ENCODE measurements at regions not wholly inside any gene's neighbourhood (a gene's known extent, or its start where the extent isn't known, plus 50 kb on each side); places are given as distances from the start of the nearest gene placed in this dataset.
A peak's percentile ranks its signal among the peaks of the same experiment; 100 is the strongest.

DNA sequence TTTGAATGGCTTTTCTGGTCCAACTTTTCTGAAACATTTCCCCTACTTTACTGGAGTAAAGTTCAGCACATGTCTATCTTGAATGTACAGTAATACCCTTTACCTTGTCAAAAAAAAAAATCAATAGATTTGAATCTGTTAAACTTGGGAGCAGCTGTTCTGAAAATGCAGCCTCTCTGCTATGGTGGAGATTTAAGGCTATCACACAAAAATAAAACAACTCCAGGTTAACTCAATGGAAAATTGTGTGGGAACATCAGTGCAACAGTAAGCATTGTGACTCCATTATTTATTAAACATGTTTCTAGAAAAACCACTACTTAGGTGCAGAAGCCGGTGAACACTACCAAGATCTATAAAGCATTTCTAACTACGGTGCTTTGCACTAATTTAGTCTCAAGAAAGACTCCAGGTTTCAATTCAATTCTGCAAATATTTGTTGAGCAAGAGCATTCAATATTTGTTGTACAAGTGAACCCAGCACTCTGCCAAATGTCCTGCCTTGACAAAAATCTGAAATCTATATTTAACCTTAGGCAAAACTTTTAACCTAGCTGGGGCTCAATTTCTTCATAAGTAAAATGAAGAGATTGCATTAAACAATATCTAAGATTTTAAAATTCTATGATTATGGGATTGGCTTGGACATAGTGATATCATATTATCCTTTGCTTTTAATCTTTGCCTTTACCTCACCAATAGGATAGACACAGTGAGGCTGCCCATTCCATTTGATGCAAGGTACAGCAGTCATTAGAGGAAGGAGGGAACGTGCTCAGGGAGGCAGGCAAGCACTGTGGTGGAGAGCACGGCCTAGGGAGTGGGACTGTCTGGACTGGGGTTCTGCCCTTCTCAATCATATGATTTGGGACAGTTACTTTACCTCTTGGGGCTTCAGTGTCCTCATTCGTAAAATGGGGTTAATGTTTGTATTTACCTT is 155.2 kb downstream of the KITLG start:
- Histone ChIP-seq H3K9me3 (ENCODE audit: control insufficient read depth in 2 of 2, low read length in 2 of 2) (no peaks in the 10 kb centered on the region), H3K27me3 (ENCODE audit: control insufficient read depth, insufficient read depth, low read length) (no peaks in the 10 kb centered on the region), H3K4me1 (ENCODE audit: control insufficient read depth, insufficient read depth, low read length, poor library complexity, severe bottlenecking) (no peaks in the 10 kb centered on the region), H3K36me3 (ENCODE audit: control insufficient read depth, insufficient read depth, low read length) (no peaks in the 10 kb centered on the region), H3K4me3 (ENCODE audit: low read depth, low read length) (no peak overlapping the region), H3K27ac (ENCODE audit: insufficient read depth, low read length, poor library complexity, severe bottlenecking) (no peak overlapping the region)
- H3K4me1 Mint-ChIP-seq: no peaks in the 10 kb centered on the region
- no peaks in the 10 kb centered on the region for H3K36me3 Mint-ChIP-seq
- no peak overlapping the region for H3K4me3 Mint-ChIP-seq
- DNase-seq: no peak
- peaks cover 0 to 8% (median 0%) of the 10 kb centered on the region in 7 donors for H3K9me3 Mint-ChIP-seq
- peaks cover 6% of the 10 kb centered on the region for H3K27me3 Mint-ChIP-seq
- no peak for ATAC-seq (ENCODE audit: low read depth in 2 of 2)
- no peak overlapping the region for H3K27ac Mint-ChIP-seq

DNA sequence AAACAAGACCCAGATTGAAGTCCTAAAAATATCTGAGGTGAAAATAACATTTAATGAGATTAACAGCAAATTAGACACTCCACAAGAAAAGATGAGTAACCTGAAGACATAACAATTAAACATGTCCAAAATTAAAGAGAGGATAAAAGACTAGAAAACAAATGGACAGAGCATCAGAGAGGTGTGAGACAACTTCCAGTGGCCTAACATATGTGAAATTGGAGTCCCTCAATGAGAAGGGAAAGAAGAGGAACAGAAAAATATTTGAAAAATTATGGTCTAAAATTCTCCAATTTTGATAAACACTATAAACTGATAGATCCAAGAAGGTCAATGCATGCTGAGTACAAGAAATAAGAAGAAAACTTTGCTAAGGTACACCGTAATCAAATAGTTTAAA is 151.9 kb downstream of the KITLG start:
- ATAC-seq (ENCODE audit: low read depth in 2 of 2) (no peak), DNase-seq (no peak)
- H3K27me3 ChIP-seq (ENCODE audit: control insufficient read depth, insufficient read depth, low read length): no peaks in the 10 kb centered on the region
- H3K36me3 ChIP-seq (ENCODE audit: control insufficient read depth, insufficient read depth, low read length): no peaks in the 10 kb centered on the region
- H3K4me1 ChIP-seq (ENCODE audit: control insufficient read depth, insufficient read depth, low read length, poor library complexity, severe bottlenecking): no peaks in the 10 kb centered on the region
- no peaks in the 10 kb centered on the region for H3K9me3 ChIP-seq (ENCODE audit: control insufficient read depth in 2 of 2, low read length in 2 of 2)
- H3K27me3 Mint-ChIP-seq: peaks cover 6% of the 10 kb centered on the region
- peaks cover 0 to 4% (median 0%) of the 10 kb centered on the region in 7 donors for H3K9me3 Mint-ChIP-seq
- no peak overlapping the region for H3K4me3 Mint-ChIP-seq
- H3K27ac ChIP-seq (ENCODE audit: insufficient read depth, low read length, poor library complexity, severe bottlenecking): no peak overlapping the region
- H3K27ac Mint-ChIP-seq: peak overlapping the region in 1 of 3 donors; percentile 3
- no peaks in the 10 kb centered on the region for H3K4me1 Mint-ChIP-seq
- no peak overlapping the region for H3K4me3 ChIP-seq (ENCODE audit: low read depth, low read length)
- H3K36me3 Mint-ChIP-seq: no peaks in the 10 kb centered on the region

DNA sequence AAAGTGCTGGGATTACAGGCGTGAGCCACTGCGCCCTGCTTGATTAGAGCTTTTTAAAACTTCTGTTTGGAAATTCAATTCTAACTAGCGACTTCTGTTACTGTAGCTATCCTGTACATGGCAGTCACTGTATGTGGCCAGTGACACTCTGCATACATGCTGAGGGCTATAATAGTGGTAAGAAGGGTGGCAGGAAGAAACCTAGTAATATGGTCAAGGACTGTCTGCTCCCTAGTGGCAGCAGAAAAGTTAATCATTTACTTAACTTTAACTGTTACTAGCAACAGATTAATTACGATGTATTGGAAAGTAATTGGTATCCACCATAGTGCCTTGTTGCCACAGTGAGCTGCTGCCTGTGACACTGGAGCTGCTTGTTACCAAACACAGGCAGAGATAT is 149.0 kb downstream of the KITLG start:
- no peak overlapping the region for H3K27ac Mint-ChIP-seq
- H3K4me1 Mint-ChIP-seq: peaks cover 0 to 4% (median 0%) of the 10 kb centered on the region in 4 donors
- no peak overlapping the region for H3K4me3 Mint-ChIP-seq
- no peaks in the 10 kb centered on the region for H3K27me3 Mint-ChIP-seq
- Histone ChIP-seq H3K4me3 (ENCODE audit: low read depth, low read length) (no peak overlapping the region), H3K27ac (ENCODE audit: insufficient read depth, low read length, poor library complexity, severe bottlenecking) (no peak overlapping the region), H3K36me3 (ENCODE audit: control insufficient read depth, insufficient read depth, low read length) (no peaks in the 10 kb centered on the region), H3K9me3 (ENCODE audit: control insufficient read depth in 2 of 2, low read length in 2 of 2) (no peaks in the 10 kb centered on the region), H3K4me1 (ENCODE audit: control insufficient read depth, insufficient read depth, low read length, poor library complexity, severe bottlenecking) (no peaks in the 10 kb centered on the region), H3K27me3 (ENCODE audit: control insufficient read depth, insufficient read depth, low read length) (no peaks in the 10 kb centered on the region)
- ATAC-seq (ENCODE audit: low read depth in 2 of 2): no peak
- no peaks in the 10 kb centered on the region for H3K36me3 Mint-ChIP-seq
- no peak for DNase-seq
- H3K9me3 Mint-ChIP-seq: peaks cover 0 to 7% (median 0%) of the 10 kb centered on the region in 7 donors

DNA sequence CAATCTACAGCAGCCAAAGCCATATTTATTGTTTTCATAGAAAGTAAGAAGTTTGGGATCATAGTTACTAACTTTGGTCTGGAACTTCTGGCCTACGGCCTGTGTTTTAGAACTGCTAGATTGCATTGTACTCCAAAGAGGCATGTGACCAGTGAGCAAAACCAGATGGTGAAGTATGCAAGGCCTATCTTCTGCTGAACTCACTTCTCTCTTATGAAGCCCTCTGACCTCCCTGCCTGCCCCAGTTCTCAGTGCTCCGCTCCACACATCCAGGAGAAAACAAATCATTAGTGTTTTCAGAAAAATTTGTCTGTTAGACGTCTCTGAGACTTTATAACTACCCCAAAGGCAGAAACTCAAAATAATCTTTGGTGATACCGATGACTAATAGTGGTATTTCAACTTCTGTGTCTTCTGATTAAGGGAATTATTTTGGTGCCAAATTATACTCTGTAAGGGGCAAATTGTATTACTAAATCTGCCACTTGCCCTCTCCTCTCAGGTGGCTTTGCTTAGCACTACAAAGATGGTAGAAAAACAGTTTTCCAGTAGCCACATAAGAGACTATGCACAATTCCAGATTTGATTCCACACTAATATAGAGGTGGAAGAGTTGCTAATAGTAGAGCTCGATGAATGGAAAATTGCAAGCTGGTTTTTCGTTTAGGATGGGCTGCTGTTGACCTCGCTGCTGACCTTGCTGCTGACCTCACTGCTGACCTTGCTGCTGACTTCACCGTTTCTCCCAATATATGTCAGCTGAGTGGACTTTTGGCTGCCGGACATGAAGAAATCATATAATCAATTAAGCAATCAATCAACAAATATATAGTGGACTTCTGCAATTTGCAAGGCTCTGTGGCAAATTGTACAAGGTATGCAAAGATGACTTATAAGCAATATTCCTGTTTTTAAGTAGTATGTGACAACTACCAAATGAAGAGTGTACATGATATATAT is 147.5 kb downstream of the KITLG start:
- no peaks in the 10 kb centered on the region for H3K4me1 ChIP-seq (ENCODE audit: control insufficient read depth, insufficient read depth, low read length, poor library complexity, severe bottlenecking)
- peaks cover 0 to 7% (median 1%) of the 10 kb centered on the region in 7 donors for H3K9me3 Mint-ChIP-seq
- no peak overlapping the region for H3K4me3 ChIP-seq (ENCODE audit: low read depth, low read length)
- peak overlapping the region in 1 of 3 donors; percentile 29 for H3K27ac Mint-ChIP-seq
- no peaks in the 10 kb centered on the region for H3K27me3 ChIP-seq (ENCODE audit: control insufficient read depth, insufficient read depth, low read length)
- no peaks in the 10 kb centered on the region for H3K36me3 Mint-ChIP-seq
- peaks cover 0 to 5% (median 0%) of the 10 kb centered on the region in 4 donors for H3K4me1 Mint-ChIP-seq
- H3K4me3 Mint-ChIP-seq: no peak overlapping the region
- H3K36me3 ChIP-seq (ENCODE audit: control insufficient read depth, insufficient read depth, low read length): no peaks in the 10 kb centered on the region
- ATAC-seq (ENCODE audit: low read depth in 2 of 2) (no peak), DNase-seq (no peak)
- H3K9me3 ChIP-seq (ENCODE audit: control insufficient read depth in 2 of 2, low read length in 2 of 2): no peaks in the 10 kb centered on the region
- H3K27ac ChIP-seq (ENCODE audit: insufficient read depth, low read length, poor library complexity, severe bottlenecking): no peak overlapping the region
- H3K27me3 Mint-ChIP-seq: no peaks in the 10 kb centered on the region

DNA sequence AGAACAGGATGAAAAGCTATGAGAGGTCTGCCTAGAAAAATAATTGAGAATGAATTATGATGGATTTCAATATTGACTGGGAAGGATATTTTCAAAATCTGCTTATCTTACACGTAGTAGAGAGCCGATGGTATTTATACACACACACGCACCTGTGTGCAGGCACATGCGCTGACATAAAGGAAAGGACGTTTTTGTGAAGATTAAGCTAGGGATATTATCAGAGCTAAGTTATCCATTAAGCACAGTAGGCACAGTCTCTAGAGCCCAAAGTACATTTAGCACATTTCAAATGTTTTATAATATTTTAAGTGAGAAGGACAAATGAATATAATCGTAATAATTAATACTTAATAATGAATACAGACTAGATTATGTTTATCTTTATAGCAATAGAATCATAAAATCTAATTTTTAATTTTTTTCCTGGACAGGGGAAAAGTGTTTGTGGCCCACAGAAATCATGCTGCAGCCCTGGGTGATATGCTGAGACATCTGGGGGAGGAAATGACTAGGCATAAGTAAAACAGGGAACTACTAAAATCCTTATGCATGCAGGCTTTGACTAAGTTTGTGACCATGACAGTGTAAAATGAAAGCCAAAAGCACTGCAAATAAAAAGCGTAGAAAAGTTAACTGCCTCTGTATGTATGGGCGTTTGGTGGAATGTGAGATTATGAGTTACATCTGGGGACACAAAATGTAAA is 146.1 kb downstream of the KITLG start:
- Mint-ChIP-seq H3K27ac (no peak overlapping the region), H3K4me1 (peaks cover 0 to 5% (median 0%) of the 10 kb centered on the region in 4 donors), H3K27me3 (no peaks in the 10 kb centered on the region), H3K4me3 (no peak overlapping the region), H3K36me3 (no peaks in the 10 kb centered on the region), H3K9me3 (peaks cover 0 to 5% (median 3%) of the 10 kb centered on the region in 7 donors)
- ATAC-seq (ENCODE audit: low read depth in 2 of 2): no peak
- Histone ChIP-seq H3K9me3 (ENCODE audit: control insufficient read depth in 2 of 2, low read length in 2 of 2) (no peaks in the 10 kb centered on the region), H3K36me3 (ENCODE audit: control insufficient read depth, insufficient read depth, low read length) (no peaks in the 10 kb centered on the region), H3K4me3 (ENCODE audit: low read depth, low read length) (no peak overlapping the region), H3K27ac (ENCODE audit: insufficient read depth, low read length, poor library complexity, severe bottlenecking) (no peak overlapping the region), H3K4me1 (ENCODE audit: control insufficient read depth, insufficient read depth, low read length, poor library complexity, severe bottlenecking) (no peaks in the 10 kb centered on the region), H3K27me3 (ENCODE audit: control insufficient read depth, insufficient read depth, low read length) (no peaks in the 10 kb centered on the region)
- DNase-seq: no peak

DNA sequence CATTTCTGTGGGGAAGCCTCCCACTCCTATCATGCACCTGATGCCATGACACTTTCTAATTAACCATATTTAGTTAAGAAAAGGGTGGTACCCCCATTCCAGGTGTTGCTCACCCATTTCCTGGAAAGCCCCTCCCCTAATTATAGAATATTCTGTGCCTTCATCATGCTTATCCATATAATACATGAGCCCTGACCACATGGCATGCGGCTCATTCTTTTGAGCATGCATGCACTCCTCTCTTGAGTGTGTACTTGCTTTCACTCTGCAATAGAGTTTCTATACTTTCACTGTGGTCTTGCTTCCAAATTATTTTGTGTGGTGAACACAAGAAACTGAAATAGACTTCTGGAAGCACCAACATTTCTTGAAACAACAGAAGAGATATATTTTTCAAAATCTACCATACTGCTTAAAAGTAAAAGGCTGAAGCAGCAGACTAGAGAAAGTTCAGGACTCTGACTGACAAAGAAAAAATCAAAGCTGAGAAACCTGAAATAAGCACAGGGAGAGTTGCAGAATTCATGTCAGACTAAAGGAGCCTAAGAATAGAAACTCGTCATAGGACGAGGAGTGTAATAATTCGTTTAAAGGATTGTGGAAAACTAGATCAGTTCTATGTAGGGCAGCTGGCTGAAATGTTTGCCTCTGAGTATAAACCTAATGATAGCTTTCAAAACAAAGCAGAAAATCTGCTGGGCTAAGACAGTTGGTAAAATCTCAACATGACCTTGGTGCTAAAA is 144.8 kb downstream of the KITLG start:
- H3K27me3 ChIP-seq (ENCODE audit: control insufficient read depth, insufficient read depth, low read length): no peaks in the 10 kb centered on the region
- no peak overlapping the region for H3K27ac ChIP-seq (ENCODE audit: insufficient read depth, low read length, poor library complexity, severe bottlenecking)
- ATAC-seq (ENCODE audit: low read depth in 2 of 2): no peak
- H3K27ac Mint-ChIP-seq: no peak overlapping the region
- H3K4me1 Mint-ChIP-seq: peaks cover 0 to 5% (median 0%) of the 10 kb centered on the region in 4 donors
- H3K36me3 Mint-ChIP-seq: no peaks in the 10 kb centered on the region
- H3K9me3 ChIP-seq (ENCODE audit: control insufficient read depth in 2 of 2, low read length in 2 of 2): no peaks in the 10 kb centered on the region
- peaks cover 0 to 6% (median 2%) of the 10 kb centered on the region in 7 donors for H3K9me3 Mint-ChIP-seq
- no peak overlapping the region for H3K4me3 ChIP-seq (ENCODE audit: low read depth, low read length)
- no peaks in the 10 kb centered on the region for H3K4me1 ChIP-seq (ENCODE audit: control insufficient read depth, insufficient read depth, low read length, poor library complexity, severe bottlenecking)
- no peaks in the 10 kb centered on the region for H3K27me3 Mint-ChIP-seq
- DNase-seq: no peak
- no peak overlapping the region for H3K4me3 Mint-ChIP-seq
- H3K36me3 ChIP-seq (ENCODE audit: control insufficient read depth, insufficient read depth, low read length): no peaks in the 10 kb centered on the region

DNA sequence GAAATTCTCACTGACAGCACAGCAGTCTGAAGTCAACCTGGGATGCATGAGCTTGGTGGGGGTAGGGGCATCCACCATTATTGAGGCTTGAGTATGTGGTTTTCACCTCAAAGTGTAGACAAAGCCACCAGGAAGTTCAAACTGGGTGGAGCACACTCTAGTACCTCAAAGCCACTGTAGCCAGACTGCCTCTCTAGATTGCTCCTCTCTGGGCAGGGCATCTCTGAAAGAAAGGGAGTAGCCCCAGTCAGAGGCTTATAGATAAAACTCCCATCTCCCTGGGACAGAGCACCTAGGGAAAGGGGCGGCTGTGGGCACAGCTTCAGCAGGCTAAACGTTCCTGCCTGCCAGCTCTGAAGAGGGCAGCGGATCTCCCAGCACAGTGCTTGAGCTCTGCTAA is 143.0 kb downstream of the KITLG start:
- no peaks in the 10 kb centered on the region for H3K9me3 ChIP-seq (ENCODE audit: control insufficient read depth in 2 of 2, low read length in 2 of 2)
- no peaks in the 10 kb centered on the region for H3K27me3 ChIP-seq (ENCODE audit: control insufficient read depth, insufficient read depth, low read length)
- H3K4me1 Mint-ChIP-seq: peaks cover 0 to 5% (median 0%) of the 10 kb centered on the region in 4 donors
- H3K4me3 ChIP-seq (ENCODE audit: low read depth, low read length): no peak overlapping the region
- no peak overlapping the region for H3K27ac Mint-ChIP-seq
- ATAC-seq (ENCODE audit: low read depth in 2 of 2): no peak
- no peaks in the 10 kb centered on the region for H3K36me3 Mint-ChIP-seq
- no peaks in the 10 kb centered on the region for H3K4me1 ChIP-seq (ENCODE audit: control insufficient read depth, insufficient read depth, low read length, poor library complexity, severe bottlenecking)
- DNase-seq: no peak
- no peak overlapping the region for H3K4me3 Mint-ChIP-seq
- H3K27ac ChIP-seq (ENCODE audit: insufficient read depth, low read length, poor library complexity, severe bottlenecking): no peak overlapping the region
- no peaks in the 10 kb centered on the region for H3K36me3 ChIP-seq (ENCODE audit: control insufficient read depth, insufficient read depth, low read length)
- peaks cover 0 to 7% (median 3%) of the 10 kb centered on the region in 7 donors for H3K9me3 Mint-ChIP-seq
- H3K27me3 Mint-ChIP-seq: peaks cover 3% of the 10 kb centered on the region
